Esophagus mucosa (tissue), 1 donor: ENCODE measurements at regions not wholly inside any gene's neighbourhood (a gene's known extent, or its start where the extent isn't known, plus 50 kb on each side); places are given as distances from the start of the nearest gene placed in this dataset.
A peak's percentile ranks its signal among the peaks of the same experiment; 100 is the strongest.
"Not testable (repeated sequence)": the region's sequence is repeated elsewhere in the genome, so short reads cannot be mapped to it uniquely, and the experiment has no call there.

Source experiments
- ATAC-seq: fragments of 200-7000 bp; cut with Tn5 transposase; one replicate; pipeline ENCODE4 v1.9.1; 2020
- donor health status: DM: yes; HTN: yes; CAD: no.

DNA sequence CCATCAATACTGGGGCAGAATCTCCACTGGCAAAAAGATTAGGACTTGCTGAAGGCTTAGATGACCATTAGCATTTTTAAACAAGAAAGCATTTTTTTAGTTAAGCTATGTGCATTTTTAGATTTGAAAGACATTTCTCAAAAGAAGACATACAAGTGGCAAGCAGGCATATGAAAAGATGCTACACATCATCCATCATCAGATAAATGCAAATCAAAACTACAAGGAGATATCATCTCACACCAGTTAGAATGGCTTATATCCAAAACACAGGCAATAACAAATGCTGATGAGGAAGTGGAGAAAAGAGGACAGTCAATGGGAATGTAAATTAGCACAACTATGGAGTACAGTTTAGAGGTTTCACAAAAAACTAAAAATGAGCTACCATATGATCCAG, 195.6 kb upstream of the TNC start:
- no peak for ATAC-seq

DNA sequence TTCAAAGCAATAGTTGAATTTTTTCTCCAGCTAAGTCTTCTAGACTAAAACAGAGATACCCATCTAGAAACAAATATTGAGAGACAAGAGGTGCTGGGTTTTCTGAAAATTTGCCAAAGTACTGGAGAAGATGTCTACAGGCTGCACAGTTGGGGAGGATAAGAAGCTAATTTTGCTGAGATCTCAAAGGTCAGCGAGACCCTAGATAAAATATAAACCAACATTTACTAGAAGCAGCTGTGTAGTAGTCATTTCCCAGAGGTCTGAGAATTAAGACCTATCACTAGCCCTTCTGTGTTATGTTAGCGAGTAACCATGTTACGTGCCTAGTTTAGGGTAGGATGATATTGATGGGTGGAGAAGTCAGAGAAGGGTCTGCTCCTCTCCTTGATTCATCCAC, 208.5 kb upstream of the TNC start:
- no peak for ATAC-seq

DNA sequence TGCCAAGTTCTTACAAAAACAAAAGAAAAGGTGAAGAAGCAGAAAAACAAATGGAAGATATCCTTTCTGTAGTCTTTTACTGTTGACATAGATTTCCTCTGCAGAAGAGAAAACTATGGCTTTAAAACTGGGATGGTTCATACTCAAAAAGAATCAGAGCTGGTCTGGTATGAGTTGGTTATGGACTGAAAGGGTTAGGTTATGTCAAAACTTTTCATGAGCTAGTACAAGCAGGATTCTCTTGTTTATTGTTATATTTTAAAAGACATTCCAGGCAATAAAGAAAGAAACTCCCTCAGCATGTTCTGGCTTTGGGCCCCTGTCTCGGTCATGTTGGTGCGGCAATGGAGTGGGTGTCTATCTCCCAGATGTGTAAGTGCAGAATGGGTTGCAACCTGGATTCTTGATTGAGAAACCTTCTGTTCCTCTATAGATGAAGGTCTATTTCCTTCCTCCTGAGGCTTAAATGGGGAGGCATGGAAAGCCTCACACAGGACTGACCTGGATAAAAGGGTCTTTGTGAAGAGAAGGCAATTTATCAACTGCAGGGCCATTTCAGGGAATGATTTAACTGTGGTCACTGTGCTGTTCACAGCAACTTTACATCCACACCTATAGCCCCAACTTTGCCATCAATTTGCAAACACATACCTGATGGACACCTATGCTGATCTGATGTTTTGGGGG, 209.6 kb upstream of the TNC start:
- ATAC-seq = peak; percentile 69

DNA sequence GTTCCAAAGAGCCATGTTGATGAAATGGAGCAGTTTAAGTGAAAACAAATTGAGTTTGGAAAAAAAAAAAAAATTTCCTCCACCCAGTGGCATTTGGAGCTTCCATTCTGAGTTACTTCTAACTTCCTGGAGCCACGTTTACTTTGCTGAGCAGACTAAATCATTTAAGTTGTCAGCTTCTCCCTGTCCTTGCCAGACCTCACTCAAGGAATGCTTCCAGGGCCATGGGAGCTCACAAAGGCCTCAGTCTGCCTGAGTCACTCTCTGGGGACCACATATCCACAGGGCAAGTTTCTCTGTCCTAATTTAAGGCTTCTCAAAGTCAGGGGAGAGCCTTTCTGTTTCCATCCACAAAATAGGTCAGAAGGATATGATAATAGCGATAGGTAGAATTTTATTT, 210.3 kb upstream of the TNC start:
- peak; percentile 31 for ATAC-seq

DNA sequence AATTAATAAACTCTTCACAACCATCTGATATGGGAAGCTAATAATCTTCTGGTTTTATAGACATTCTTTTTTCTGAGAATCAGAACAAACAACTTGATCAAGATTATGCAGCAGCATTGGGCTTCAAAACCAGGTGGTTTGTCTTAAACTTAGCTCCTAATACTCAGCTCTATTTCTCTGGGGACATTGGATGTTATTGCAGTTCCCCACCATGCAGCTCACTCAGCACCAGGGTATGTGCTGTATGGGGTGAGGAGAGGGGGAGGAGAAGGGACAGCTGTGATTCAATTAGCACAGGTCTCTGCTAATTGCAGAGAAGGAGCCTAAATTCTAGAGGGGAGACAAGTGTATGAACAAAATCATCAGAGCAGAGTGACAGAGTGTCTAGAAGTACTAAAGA, 210.7 kb upstream of the TNC start:
- ATAC-seq = no peak

DNA sequence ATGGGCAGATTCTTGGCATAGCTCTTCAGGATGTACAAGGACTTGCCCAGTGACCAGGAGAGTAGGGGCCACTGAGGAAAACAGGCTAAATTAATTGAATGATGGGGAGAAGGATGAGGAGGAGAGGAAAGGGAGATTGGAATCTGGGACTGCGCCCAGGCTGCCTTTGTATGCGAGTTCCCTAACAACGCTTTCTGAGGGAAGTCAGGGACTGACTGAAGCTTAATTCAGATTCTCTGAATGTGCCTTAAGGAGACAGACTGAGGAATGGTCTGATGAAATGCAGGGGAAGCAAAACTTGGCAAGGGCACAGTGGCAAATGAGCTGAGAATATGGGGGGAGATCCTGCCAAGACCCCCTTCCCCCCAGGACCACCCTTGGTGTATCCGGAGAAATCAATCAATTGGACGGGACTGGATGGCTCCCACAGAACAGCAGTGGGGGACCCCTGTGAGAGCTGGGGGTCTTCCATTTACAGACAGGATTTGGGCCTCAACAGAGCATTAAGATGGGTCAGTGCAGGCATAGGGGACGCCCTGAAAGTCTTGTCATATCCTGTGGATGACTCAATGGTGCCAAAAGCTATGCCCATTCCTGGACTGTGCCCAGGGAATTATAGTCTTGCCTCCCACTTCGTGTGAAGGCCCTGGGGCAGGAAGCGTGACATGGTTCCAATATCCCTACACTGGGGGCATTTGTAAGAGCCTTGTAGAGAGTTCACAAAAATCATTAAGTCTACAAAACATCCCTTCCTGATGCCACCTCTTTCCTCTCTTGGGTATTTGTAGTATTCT, 215.5 kb upstream of the TNC start:
- no peak for ATAC-seq

DNA sequence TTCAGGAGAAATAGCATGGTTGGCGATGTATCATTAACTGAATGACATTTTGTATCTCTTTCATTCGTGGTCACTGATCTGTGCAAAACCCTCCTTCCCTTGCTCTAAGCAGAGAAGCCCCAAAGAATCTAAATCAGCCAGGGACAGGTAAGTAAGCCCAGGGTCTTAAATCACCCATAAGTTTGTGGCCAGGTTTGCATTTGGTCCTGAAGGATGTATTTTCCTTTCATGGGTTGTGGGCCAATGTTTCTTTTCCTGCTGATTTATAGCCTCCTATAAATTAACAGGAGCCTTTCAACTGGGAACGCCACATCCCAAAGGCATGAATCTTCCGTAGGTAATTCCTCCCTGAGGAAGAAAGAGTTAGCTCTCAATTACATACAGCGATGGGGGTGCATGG, 217.5 kb upstream of the TNC start:
- no peak for ATAC-seq

DNA sequence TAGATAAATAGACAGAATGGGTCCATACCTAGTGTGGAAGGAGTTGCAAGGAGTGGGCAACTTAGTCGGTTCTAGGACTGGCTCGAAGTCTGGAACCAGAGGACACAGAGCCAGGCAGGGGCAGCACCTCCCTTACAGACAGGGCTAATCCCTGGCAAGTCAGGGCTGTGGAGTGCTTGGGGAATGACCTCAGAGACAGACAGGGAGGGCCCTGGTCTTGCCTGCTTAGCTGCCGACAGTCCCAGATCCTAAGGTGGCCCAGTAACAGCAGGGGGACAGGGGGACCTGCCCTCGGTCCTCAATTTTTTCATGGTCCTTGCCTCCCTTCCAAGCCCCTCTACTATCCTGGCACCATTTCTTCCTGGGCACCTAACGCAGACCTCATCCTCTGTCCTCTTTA, 222.4 kb upstream of the TNC start:
- no peak for ATAC-seq

DNA sequence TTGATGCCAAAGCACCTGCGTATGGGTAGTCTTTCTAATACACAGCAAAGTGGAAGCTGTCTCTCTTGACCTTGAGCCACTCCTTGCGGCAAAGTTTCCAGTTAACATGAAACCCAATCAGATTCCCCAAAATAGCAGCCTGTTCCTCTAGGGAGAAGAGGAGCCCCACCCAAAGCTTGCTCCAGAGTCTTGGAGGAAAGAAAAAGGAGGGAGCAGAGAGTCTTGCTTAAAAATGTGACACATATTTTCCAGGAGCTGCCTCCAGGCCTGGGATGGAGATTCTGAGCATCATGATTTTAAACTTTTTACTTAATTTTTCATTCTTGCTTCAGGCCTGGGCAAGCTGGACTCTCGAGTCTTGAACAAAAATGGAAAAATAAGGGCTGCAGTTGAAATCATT, 223.5 kb upstream of the TNC start:
- ATAC-seq = no peak

DNA sequence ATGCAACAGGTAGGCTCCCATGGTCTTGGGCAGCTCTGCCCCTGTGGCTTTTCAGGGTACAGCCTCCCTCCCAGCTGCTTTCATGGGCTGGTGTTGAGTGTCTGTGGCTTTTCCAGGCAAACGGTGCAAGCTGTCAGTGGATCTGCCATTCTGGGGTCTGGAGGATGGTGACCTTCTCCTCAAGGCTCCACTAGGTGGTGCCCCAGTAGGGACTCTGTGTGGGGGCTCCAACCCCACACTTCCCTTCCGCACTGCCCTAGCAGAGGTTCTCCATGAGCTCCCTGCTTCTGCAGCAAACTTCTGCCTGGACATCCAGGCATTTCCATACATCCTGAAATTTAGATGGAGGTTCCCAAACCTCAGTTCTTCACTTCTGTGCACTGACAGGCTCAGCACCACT, 229.8 kb upstream of the TNC start:
- not testable (repeated sequence) for ATAC-seq

DNA sequence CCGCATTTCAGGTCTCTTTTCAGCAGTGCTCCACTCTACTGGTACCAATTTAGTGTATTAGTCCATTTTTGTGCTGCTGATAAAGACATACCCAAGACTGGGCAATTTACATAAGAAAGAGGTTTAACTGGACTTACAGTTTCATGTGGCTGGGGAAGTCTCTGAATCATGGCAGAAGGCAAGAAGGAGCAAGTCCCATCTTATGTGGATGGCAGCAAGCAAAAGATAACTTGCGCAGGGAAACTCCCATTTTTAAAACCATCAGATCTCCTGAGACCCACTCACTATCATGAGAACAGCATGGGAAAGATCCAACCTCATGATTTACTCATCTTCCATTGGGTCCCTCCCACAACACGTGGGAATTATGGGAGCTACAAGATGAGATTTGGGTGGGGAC, 231.0 kb upstream of the TNC start:
- ATAC-seq = not testable (repeated sequence)

DNA sequence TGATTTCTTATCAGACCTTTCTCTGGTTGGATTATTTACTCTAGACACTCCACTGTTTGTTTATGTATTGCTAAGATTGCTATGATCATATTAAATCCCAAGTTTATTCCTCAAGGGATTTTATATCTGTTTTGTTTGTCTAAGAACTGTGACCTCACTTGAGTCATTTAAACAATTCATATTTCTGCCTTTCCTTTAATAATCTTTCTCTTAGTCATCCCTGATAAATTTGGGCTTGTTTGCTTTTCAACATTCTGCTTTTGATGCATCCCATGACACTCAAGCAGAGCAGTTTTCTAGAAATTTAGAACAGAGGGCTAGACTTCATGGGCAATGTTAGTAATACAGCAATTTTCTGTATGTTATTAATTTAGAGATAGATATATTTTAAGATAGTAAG, 231.6 kb upstream of the TNC start:
- no peak for ATAC-seq

DNA sequence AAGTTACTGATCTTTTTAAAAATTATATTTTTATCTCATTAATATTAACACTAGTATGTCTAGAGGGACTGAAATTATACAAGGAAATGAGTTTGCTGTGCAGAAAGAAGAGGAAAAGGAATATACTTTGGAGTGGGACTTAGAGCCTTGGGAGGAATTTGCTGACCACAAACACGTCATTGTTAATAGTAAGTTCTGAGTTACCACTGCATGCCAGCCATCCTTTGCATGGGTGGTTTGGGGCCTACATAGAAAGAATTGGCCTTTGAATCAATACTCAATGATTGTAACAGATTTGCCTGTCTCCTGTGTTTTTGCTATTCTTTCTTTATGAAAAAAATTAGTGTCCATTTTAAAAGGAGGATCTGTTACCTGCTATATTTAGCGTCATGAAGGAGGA, 232.6 kb upstream of the TNC start:
- ATAC-seq = no peak

DNA sequence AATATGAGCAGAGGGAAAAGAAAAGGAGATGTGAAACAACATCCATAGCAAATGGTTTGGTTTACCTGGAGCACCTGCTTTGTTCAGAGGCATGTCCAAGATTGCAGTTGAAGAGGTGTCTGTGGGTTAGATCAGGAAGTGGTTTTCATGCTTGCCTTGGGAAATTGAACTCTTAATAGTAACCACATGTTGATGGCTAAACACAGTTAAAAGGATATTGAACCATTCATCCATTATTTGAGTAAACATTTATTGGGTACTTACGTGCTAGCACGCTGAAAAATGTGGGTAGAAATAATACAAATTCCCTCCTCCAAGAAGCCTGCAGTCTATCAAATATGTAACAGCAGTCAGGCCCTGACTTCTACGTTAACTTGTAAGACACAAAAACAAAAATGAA, 235.7 kb upstream of the TNC start:
- no peak for ATAC-seq

DNA sequence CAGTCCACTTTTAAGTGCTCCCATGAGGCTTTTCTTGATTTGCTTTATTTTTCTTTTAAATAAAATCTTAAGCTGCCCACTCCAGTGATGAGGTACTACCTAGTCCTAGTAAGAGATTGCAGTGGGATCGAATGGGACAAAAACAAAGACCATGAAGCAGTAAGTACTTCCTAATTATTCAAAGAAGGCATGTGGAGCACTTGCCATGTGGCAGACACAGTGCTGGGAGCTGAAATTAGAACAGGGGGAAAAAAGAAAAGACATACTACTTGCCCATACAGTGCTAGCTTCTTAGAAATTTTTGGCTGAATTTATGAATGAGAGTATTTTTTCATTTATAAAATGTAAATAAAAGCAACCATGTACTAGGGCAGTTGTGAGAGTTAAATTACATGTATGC, 239.9 kb upstream of the TNC start:
- ATAC-seq = no peak

DNA sequence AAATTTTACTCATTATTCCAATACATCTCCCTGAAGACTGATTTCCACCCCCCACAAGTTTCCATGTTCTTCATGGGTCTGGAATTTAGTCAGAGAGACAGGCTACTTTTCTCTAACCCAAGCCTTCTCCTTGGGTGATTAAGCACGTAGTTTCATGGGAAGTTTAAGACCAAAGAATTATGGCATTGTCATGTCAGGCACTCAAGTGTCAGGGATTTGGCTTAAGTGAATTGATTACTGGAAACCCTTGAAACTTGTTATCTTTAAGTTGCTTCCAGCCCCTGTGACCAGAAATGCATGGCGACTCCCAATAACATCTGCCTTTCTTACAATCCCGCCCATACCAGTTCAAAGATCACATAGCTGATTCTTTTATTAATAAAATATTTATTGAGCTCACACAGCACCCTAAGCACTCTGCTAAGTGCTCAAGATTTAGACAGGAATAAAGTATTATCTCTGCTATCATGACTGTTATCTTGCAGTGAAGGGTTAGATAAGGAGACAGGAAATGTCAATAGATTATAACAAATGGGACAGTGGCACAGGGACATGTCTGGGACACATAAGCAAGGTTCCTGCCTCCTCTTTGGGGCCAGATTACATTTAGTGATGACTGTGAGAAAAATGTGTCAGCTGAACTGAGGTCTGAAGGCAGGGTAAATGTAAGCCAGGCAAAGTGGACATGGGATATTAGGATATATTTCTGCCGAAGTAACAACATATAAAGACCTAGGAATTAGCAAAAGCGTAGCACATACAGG, 241.2 kb upstream of the TNC start:
- ATAC-seq = no peak

DNA sequence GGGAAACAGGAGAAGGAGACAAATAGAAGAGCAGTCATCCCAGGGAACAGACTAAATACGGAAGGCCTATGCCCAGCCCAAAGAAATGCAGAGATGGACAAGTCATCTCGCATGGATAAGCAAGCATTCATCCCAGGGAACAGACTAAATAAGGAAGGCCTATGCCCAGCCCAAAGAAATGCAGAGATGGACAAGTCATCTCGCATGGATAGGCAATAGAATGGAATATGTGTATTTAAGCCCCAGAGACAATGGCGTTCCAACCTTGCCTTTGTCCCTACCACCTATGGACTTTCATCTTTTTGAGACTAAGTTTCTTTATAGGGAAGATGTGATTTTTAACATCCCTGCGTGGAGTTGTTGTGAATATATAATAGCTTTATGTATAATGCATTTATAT, 242.2 kb upstream of the TNC start:
- no peak for ATAC-seq

DNA sequence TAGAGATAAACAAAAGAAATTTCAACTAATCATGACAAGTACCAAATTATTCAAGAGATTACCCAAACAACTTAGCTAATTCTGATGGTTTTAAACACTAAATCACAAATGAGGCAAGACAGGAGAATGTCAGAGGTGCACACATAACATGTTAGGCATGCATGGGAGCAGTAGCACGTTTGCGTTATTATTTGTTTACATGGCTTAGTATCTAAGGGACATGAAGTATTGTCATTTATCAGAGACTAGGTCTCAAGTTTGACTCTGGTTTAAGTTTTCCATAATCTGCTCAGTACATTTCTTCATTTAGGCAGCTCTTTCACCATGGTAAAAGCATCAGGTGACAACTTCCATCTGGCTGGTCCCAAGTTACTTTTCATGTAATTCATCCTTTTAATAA, 244.1 kb upstream of the TNC start:
- ATAC-seq = no peak

DNA sequence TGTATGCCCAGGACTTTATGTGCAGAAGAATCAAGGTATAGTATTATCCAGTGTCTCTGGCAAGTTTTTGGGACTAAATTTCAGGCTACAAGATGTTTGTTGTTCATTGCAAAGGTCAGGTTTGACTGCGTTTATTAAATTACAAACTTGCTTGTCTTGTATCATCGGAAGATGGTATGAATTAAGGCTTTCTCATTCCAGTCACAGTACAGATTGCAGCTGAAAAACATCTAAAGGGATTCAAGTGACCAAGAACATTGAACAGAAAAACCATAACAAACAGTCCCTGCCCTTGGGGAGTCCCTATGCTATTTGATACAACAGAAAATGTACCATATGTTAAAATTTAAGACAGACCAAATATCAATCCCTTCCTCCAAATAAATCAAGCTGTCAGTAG, 244.7 kb upstream of the TNC start:
- ATAC-seq = no peak

DNA sequence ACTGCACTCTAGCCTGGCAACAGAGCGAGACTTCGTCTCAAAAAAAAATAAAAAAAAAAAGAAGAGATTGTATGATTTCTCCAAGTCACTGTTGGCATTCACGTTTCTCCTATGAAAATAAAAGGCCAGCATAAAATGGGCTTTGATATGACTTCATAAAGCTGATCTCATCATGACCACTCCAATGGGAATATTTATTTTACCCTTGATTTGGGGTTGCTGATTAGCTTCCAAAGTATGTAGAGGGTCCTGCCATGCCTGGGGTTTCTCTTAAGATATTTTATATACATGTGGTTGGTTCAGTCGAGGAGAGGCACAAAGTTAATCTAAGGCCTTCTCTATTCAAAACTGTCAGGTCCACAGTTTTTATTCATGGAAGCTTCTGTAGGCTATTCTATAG, 247.0 kb upstream of the TNC start:
- no peak for ATAC-seq

DNA sequence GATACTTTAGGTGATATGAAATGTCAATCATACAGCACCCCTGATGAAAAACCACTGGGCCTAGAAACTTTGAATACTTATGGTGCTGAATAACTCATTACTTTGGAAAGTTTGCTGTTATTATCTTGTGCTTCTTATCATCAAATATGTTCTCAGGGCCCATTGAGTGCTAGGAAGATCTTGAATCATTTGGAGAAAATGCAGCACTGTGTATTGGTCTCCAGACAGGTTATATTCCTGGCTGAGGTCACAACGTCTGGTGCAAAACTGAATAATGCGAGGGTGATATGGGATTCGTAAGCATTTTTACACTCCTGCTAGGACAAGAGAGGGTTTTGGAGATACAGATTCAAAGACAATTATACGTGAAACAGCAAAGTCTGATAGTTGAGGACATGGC, 249.4 kb upstream of the TNC start:
- ATAC-seq = no peak

DNA sequence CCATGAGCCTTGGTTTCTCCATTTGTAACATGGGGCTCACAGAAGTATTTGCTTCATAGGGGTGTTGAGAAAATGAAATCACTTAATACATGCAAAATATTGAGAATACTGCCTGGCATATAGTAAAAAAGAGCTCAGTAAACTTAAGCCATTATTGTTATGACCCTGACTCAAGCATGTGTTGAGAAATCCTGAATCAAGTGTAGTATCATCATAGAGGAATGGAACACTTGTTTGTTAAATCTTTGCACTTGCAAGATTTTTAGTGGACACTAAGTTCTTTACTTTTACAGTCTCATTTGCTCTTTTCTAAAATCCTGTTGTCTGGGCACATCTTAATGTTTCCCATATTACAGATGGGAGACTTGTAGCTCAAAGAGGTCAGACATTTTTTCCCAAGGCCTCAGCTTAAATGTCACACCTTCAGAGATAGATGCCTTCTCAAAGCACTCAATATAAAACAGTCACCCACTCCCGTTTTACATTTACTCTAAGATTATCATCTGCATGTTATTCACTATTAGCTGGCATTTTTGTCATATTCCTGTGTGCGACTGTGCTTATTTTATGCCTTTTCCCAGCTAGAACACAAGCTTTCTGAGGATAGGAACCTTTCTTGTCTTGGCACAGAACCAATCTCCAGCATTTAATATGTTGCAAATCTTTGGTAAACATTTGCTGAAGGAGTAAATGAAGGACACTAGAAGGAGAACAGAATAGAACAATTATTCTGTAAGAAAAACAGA, 250.0 kb upstream of the TNC start:
- no peak for ATAC-seq

DNA sequence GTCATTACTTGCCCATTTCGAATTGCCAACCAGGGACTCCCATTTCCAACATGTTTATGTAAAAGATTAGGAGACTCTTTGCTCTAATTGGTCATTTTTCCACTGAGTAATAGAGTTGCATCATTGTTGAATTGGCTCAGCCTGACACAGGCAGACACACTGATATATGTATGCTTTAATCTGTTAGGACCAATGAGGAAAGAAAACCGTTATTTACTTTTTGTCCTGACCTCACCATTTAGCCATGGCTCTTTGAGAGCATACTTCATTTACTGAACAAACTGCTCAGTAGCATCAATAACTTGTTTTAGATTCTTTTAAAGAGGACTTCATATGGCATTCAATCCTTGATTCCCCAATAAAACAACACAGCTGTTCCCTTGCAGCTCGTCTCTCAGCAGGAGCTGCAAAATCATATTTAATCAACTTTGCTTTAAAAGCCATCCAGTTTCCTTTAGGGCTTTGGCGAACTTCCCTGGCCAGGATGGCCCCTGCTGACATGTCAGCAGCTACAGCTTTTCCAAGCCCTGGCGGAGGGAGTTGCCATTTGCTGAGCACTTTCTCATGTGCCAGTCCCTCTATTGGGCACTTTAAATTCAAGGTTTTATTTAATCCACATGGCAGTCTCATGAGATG, 251.5 kb upstream of the TNC start:
- peak; percentile 36 for ATAC-seq
